GM23338 (cell line): ENCODE measurements at regions not wholly inside any gene's neighbourhood (a gene's known extent, or its start where the extent isn't known, plus 50 kb on each side); places are given as distances from the start of the nearest gene placed in this dataset.

Experiments used
- ETS1 ChIP-seq: IDR thresholded peaks from 2 replicates; pipeline ENCODE4 v1.6.1; 2016; ENCODE audit warnings: antibody characterized with exemption
- EZH2 ChIP-seq: fragments of 200-600 bp; sonication (generic); IDR thresholded peaks from one replicate; pipeline ENCODE4 v1.8.0; 2017; ENCODE audit warnings: antibody characterized with exemption, mild to moderate bottlenecking, low read depth; ENCODE audit not compliant: unreplicated experiment
- JUNB ChIP-seq: IDR thresholded peaks from one replicate; pipeline ENCODE4 v1.6.1; 2016; ENCODE audit warnings: antibody characterized with exemption; ENCODE audit not compliant: unreplicated experiment
- NANOG ChIP-seq: IDR thresholded peaks from 2 replicates; pipeline ENCODE4 v1.6.1; 2016; ENCODE audit warnings: antibody characterized with exemption, borderline replicate concordance
- POLR2AphosphoS5 ChIP-seq: IDR thresholded peaks from 2 replicates; pipeline ENCODE4 v1.6.1; 2016; ENCODE audit warnings: antibody characterized with exemption, low read depth
- STAT1 ChIP-seq: IDR thresholded peaks from one replicate; pipeline ENCODE4 v1.6.1; 2016; ENCODE audit warnings: antibody characterized with exemption; ENCODE audit not compliant: unreplicated experiment
- ZNF462 ChIP-seq: fragments of 250-450 bp; sonication (Bioruptor Pico); IDR thresholded peaks from 2 replicates; pipeline ENCODE4 v1.5.0; 2020; ENCODE audit warnings: mild to moderate bottlenecking, moderate library complexity
- TF ChIP-seq, protein P1 (sequence below), 2 experiments: fragments of 200-600 bp in 1 of 2; sonication (generic) in 1 of 2; conservative IDR thresholded peaks; 2 replicates each; pipeline versions ENCODE4 v1.5.1 to v1.6.1; 2016 to 2017; ENCODE audit warnings: antibody characterized with exemption in 2 of 2, low read depth in 2 of 2, mild to moderate bottlenecking in 2 of 2, moderate library complexity in 1 of 2

GRCh38 chr3:5300638-5301037 lies 113.1 kb downstream of the EDEM1 start (continued):
- TF ChIP-seq ZNF462 (CRISPR knock-in tag) (no peak), EZH2 (no peak), ETS1 (no peak), NANOG (no peak), STAT1 (no peak), JUNB (no peak), POLR2AphosphoS5 (no peak)
- TF ChIP-seq, protein P1, sequence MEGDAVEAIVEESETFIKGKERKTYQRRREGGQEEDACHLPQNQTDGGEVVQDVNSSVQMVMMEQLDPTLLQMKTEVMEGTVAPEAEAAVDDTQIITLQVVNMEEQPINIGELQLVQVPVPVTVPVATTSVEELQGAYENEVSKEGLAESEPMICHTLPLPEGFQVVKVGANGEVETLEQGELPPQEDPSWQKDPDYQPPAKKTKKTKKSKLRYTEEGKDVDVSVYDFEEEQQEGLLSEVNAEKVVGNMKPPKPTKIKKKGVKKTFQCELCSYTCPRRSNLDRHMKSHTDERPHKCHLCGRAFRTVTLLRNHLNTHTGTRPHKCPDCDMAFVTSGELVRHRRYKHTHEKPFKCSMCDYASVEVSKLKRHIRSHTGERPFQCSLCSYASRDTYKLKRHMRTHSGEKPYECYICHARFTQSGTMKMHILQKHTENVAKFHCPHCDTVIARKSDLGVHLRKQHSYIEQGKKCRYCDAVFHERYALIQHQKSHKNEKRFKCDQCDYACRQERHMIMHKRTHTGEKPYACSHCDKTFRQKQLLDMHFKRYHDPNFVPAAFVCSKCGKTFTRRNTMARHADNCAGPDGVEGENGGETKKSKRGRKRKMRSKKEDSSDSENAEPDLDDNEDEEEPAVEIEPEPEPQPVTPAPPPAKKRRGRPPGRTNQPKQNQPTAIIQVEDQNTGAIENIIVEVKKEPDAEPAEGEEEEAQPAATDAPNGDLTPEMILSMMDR (conservative IDR thresholded peaks at IDR 0.05; ENCODE audit: low read depth in 2 of 2), result no peak
